Gastroesophageal sphincter (tissue), 4 donors: ENCODE measurements at regions not wholly inside any gene's neighbourhood (a gene's known extent, or its start where the extent isn't known, plus 50 kb on each side); places are given as distances from the start of the nearest gene placed in this dataset.
"Not testable (repeated sequence)": the region's sequence is repeated elsewhere in the genome, so short reads cannot be mapped to it uniquely, and the experiment has no call there.

Source experiments
- ATAC-seq: fragments of 150-250 bp; one replicate; pipeline ENCODE4 v1.9.1; 2016; ENCODE audit warnings: mild to moderate bottlenecking, moderate library complexity
- H3K27ac ChIP-seq, 4 donors: fragments of 200-600 bp; sonication (generic) in 3 of 4; 1 replicate in 3 of 4; 2 replicates in 1 of 4; pipeline ENCODE4 v1.5.1; 2016 to 2019
- H3K27me3 ChIP-seq: fragments of 200-600 bp; sonication (generic); one replicate; pipeline ENCODE4 v1.5.1; 2019
- H3K36me3 ChIP-seq, 2 donors: fragments of 200-600 bp; sonication (generic); one replicate each; pipeline ENCODE4 v1.5.1; 2019; ENCODE audit warnings: control low read depth in 1 of 2
- H3K4me1 ChIP-seq, 3 donors: fragments of 200-600 bp; sonication (generic); 1 replicate in 2 of 3; 2 replicates in 1 of 3; pipeline ENCODE4 v1.5.1; 2016 to 2019; ENCODE audit warnings: control low read depth in 2 of 3
- H3K4me3 ChIP-seq, 2 donors: fragments of 200-600 bp; sonication (generic); one replicate each; pipeline ENCODE4 v1.5.1; 2019; ENCODE audit warnings: mild to moderate bottlenecking in 1 of 2, moderate library complexity in 1 of 2
- H3K9me3 ChIP-seq, 3 donors: fragments of 200-600 bp; sonication (generic); one replicate each; pipeline ENCODE4 v1.5.1; 2017 to 2019; ENCODE audit warnings: control low read depth in 2 of 3
- EP300 ChIP-seq: sonication (generic); formaldehyde crosslinking; IDR thresholded peaks from one replicate; pipeline ENCODE4 v1.6.1; 2017; ENCODE audit warnings: antibody characterized with exemption, mild to moderate bottlenecking
- POLR2A ChIP-seq, 2 donors: fragments of 450-650 bp; IDR thresholded peaks; one replicate each; pipeline ENCODE4 v1.6.1; 2017; ENCODE audit warnings: antibody characterized with exemption in 2 of 2, mild to moderate bottlenecking in 2 of 2, moderate library complexity in 1 of 2
- POLR2AphosphoS5 ChIP-seq: sonication (generic); formaldehyde crosslinking; IDR thresholded peaks from one replicate; pipeline ENCODE4 v1.6.1; 2017; ENCODE audit warnings: antibody characterized with exemption
- WGBS, 2 donors: methylation state at CpG; one replicate each; pipeline ENCODE4 v1.1.5; 2018; ENCODE audit warnings: low coverage in 1 of 2; 5-methylcytosine and 5-hydroxymethylcytosine counted together
- TF ChIP-seq, protein P1 (sequence below), 4 experiments: fragments of 200-600 bp in 2 of 4; fragments of 450-650 bp in 2 of 4; sonication (generic) in 1 of 4; IDR thresholded peaks; one replicate each; pipeline ENCODE4 v1.5.1; 2017 to 2019; ENCODE audit warnings: antibody characterized with exemption in 4 of 4, mild to moderate bottlenecking in 2 of 4, moderate library complexity in 2 of 4

DNA sequence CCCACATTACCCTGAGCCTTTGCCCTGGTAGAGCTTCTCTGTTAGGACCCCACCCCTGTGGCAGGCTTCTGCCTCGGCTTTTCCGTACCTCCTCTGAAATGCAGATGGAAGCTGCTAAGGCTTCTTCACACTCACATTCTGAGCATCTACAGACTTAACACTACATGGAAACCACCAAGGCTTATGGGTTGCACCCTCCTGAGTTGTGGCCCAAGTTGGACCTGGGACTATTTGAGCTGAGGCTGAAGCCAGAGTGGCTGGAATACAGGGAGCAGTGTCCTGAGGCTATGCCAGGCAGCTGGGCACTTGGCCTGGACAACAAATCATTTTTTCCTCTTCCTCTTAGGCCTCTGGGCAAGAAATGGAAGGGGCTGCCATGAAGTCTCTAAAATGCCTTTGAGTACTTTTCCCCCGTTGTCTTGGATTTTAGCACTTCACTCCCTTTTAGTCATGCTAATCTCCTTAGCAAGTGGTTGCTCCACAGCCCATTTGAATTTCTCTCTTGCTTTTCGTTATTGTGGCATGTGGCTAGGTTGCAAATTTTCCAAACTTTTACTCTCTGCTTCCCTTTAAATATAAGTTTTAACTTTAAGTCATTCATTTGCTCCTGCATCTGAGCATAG, 114.8 kb upstream of the FIBIN start:
- H3K9me3 ChIP-seq, result peaks cover 0 to 21% (median 0%) of the 10 kb centered on the region in 3 donors
- ATAC-seq, result no peak
- H3K27me3 ChIP-seq, result no peaks in the 10 kb centered on the region
- no peaks in the 10 kb centered on the region for H3K4me1 ChIP-seq
- H3K36me3 ChIP-seq, result no peaks in the 10 kb centered on the region
- no peak overlapping the region for H3K27ac ChIP-seq
- H3K4me3 ChIP-seq, result no peak overlapping the region
- TF ChIP-seq, protein P1, sequence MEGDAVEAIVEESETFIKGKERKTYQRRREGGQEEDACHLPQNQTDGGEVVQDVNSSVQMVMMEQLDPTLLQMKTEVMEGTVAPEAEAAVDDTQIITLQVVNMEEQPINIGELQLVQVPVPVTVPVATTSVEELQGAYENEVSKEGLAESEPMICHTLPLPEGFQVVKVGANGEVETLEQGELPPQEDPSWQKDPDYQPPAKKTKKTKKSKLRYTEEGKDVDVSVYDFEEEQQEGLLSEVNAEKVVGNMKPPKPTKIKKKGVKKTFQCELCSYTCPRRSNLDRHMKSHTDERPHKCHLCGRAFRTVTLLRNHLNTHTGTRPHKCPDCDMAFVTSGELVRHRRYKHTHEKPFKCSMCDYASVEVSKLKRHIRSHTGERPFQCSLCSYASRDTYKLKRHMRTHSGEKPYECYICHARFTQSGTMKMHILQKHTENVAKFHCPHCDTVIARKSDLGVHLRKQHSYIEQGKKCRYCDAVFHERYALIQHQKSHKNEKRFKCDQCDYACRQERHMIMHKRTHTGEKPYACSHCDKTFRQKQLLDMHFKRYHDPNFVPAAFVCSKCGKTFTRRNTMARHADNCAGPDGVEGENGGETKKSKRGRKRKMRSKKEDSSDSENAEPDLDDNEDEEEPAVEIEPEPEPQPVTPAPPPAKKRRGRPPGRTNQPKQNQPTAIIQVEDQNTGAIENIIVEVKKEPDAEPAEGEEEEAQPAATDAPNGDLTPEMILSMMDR (IDR thresholded peaks at IDR 0.05), result no peak
- WGBS, 2 donors, result 61 to 71% methylated on average over 2 of the region's 4 CpGs

DNA sequence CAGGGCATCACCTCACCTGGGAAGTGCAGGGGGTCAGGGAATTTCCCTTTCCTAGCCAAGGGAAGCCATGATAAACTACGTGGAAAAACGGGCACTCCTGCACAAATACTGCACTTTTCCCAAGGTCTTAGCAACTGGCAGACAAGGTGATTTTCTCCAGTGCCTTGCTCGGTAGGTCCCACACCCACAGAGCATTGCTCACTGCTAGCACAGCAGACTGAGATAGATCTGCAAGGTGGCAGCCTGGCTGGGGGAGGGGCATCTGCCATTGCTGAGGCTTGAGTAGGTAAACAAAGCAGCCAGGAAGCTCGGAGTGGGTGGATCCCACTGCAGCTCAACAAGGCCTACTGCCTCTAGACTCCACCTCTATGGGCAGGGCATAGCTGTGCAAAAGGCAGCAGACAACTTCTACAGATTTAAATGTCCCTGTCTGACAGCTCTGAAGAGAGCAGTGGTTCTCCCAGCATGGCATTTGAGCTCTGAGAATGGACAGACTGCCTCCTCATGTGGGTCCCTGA, 111.5 kb upstream of the FIBIN start:
- H3K4me1 ChIP-seq, H3K27me3 ChIP-seq, H3K36me3 ChIP-seq, ATAC-seq, H3K4me3 ChIP-seq, H3K27ac ChIP-seq: not testable (repeated sequence)
- peaks cover 0 to 22% (median 0%) of the 10 kb centered on the region in 3 donors for H3K9me3 ChIP-seq
- 100% methylated on average over 1 of the region's 4 CpGs; no CpG with 5 or more reads in 1 of the 2 donors for WGBS, 2 donors

DNA sequence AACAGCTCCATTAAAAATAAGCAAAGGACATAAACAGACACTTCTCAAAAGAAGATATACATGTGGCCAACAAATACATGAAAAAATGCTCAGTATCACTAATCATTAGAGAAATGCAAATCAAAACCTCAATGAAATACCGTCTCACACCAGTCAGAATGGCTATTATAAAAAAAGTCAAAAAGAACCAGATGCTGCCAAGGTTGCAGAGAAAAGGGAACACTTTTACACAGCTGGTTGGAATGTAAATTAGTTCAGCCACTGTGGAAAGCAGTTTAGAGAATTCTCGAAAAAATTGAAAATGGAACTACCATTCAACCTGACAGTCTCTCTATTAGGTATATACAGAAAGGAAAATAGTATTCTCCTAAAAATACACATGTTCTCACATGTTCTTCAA, 102.4 kb upstream of the FIBIN start:
- no peaks in the 10 kb centered on the region for H3K9me3 ChIP-seq
- no peaks in the 10 kb centered on the region for H3K4me1 ChIP-seq
- no peak overlapping the region for H3K4me3 ChIP-seq
- no peaks in the 10 kb centered on the region for H3K36me3 ChIP-seq
- no peak for TF ChIP-seq POLR2AphosphoS5
- no peak for TF ChIP-seq POLR2A (IDR thresholded peaks at IDR 0.05)
- TF ChIP-seq, protein P1 (IDR thresholded peaks at IDR 0.05), result no peak
- no peak for TF ChIP-seq EP300
- no peak overlapping the region for H3K27ac ChIP-seq
- H3K27me3 ChIP-seq, result no peaks in the 10 kb centered on the region
- no peak for ATAC-seq
- 64 to 75% methylated on average over 2 of the region's 2 CpGs for WGBS, 2 donors

DNA sequence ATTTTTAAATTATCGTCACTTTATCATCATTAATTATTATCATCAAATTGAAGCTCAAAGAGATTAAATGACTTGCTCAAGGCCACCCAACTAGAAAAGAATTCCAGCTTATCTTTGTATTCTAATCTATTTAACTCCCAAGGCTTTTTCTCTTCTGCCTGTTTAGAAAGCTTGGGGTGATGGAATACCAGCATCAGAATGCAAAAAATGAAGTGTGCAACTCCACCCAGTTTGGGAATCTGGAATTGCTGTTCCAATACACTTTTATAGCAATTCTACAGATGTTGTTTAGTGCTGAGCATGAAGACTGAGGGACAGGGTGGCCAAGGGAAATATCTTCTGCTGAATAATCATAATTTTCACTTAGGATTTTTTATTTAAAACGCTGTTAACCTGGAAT, 97.2 kb upstream of the FIBIN start:
- Histone ChIP-seq H3K27me3 (no peaks in the 10 kb centered on the region), H3K4me1 (peaks cover 0 to 15% (median 5%) of the 10 kb centered on the region in 3 donors), H3K27ac (no peak overlapping the region), H3K36me3 (no peaks in the 10 kb centered on the region), H3K9me3 (no peaks in the 10 kb centered on the region), H3K4me3 (no peak overlapping the region)
- WGBS, 2 donors, result 40 to 48% methylated on average over 2 of the region's 2 CpGs
- no peak for ATAC-seq
- TF ChIP-seq, protein P1 (IDR thresholded peaks at IDR 0.05), result no peak
- TF ChIP-seq POLR2A (IDR thresholded peaks at IDR 0.05), result no peak
- TF ChIP-seq POLR2AphosphoS5, result no peak
- no peak for TF ChIP-seq EP300

DNA sequence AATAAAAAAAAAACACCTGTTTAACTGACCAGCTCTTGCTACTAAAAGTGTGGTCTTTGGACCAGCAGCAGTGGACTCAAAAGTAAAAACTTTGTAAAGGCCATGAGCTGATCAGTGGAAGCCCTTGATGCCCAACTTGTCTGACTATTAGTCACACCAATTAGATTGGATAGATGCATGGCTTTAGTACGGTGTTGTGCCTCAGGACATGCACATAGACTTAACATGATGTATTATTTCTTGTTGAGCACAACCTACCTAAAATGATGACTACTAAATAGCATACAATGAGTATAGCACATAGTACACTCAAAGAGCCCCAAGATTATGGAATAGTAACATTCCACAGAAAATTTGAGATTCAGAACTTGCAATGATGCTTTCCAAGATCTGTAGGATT, 95.1 kb upstream of the FIBIN start:
- Histone ChIP-seq H3K9me3 (no peaks in the 10 kb centered on the region), H3K27me3 (no peaks in the 10 kb centered on the region), H3K27ac (no peak overlapping the region), H3K36me3 (no peaks in the 10 kb centered on the region), H3K4me3 (no peak overlapping the region), H3K4me1 (peaks cover 0 to 16% (median 5%) of the 10 kb centered on the region in 3 donors)
- ATAC-seq, result no peak
- no peak for TF ChIP-seq EP300
- 90 to 91% methylated on average over 1 of the region's 1 CpG for WGBS, 2 donors

DNA sequence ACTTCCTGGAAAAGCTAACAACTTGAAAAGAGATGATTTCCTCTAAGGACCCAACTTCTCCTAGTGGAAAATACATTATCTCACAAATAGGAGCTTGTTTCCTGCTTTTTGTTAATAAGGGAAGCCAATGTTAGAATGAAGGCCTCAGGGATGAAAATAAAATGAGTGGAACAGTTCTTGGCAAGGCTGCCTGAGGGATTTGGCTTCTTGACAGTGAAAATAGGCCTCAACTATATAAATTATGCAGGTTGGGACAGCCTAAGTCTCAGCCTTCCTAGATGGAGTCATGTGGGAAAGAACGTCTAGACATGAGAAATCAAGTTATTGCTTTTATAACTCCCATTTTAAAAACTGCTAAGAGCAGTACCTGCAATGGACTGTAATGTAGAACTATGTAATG, 92.8 kb upstream of the FIBIN start:
- no peaks in the 10 kb centered on the region for H3K9me3 ChIP-seq
- H3K27me3 ChIP-seq, result no peaks in the 10 kb centered on the region
- ATAC-seq, result no peak
- H3K4me1 ChIP-seq, result peaks cover 4 to 36% (median 5%) of the 10 kb centered on the region in 3 donors
- H3K4me3 ChIP-seq, result no peak overlapping the region
- 14 to 33% methylated on average over 1 of the region's 1 CpG for WGBS, 2 donors
- H3K36me3 ChIP-seq, result no peaks in the 10 kb centered on the region
- TF ChIP-seq POLR2AphosphoS5, result peak; percentile 57
- TF ChIP-seq, protein P1 (IDR thresholded peaks at IDR 0.05), result no peak
- H3K27ac ChIP-seq, result peak overlapping the region; percentile 39 to 54 (median 41)
